ENCODE measurements at regions not wholly inside any gene's neighbourhood (a gene's known extent, or its start where the extent isn't known, plus 50 kb on each side); places are given as distances from the start of the nearest gene placed in this dataset.

GRCh38 chr1:219665089-219665488 lies 52.2 kb upstream of the ZC3H11B start:
- no peak for TF ChIP-seq BCL3 (IDR thresholded peaks at IDR 0.05)
- no peak for TF ChIP-seq SMC3 (IDR thresholded peaks at IDR 0.05)
- TF ChIP-seq MAFK (IDR thresholded peaks at IDR 0.05; ENCODE audit: partially characterized antibody) = peak; percentile 49
- no peak for TF ChIP-seq PBX3 (IDR thresholded peaks at IDR 0.05)
- TF ChIP-seq, protein P1, sequence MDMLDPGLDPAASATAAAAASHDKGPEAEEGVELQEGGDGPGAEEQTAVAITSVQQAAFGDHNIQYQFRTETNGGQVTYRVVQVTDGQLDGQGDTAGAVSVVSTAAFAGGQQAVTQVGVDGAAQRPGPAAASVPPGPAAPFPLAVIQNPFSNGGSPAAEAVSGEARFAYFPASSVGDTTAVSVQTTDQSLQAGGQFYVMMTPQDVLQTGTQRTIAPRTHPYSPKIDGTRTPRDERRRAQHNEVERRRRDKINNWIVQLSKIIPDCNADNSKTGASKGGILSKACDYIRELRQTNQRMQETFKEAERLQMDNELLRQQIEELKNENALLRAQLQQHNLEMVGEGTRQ (IDR thresholded peaks at IDR 0.05) = no peak
- DNase-seq (ENCODE audit: low read depth in 1 of 2, low spot score in 1 of 2) (no peak), ATAC-seq (no peak), FAIRE-seq (no peak)
- ChIA-PET CTCF (interaction anchor here (1.0 kb wide), 1 partner anchor 82 kb away, joined by 3 read pairs; no protein-coding TSS in a partner anchor), POLR2A (no interaction called here)
- H3K9me3 ChIP-seq = no peaks in the 10 kb centered on the region
- H3K4me1 ChIP-seq = peaks cover 16% of the 10 kb centered on the region; the same call in 1 of the 3 replicates
- 89% methylated on average over 1 of the region's 1 CpG for WGBS (ENCODE audit: missing lambda C conversion rate)
- H3K4me2 ChIP-seq = no peak overlapping the region
- H3K27ac ChIP-seq = no peak overlapping the region
- H3K4me3 ChIP-seq = no peak overlapping the region

- Histone ChIP-seq H3K4me1 (peaks cover 22% of the 10 kb centered on the region), H3K9me3 (no peaks in the 10 kb centered on the region), H3K4me2 (no peak overlapping the region), H3K4me3 (no peak overlapping the region), H3K27ac (no peak overlapping the region)
- ChIA-PET CTCF (interaction anchor here (4.1 kb wide), 2 partner anchors 148 to 1335 kb away, joined by 18 to 27 read pairs; no protein-coding TSS in a partner anchor), POLR2A (no interaction called here)
- FAIRE-seq = no peak
- no peak for ATAC-seq
- no peak for DNase-seq (ENCODE audit: low read depth in 1 of 2, low spot score in 1 of 2)
- no peak for TF ChIP-seq ZSCAN20 (CRISPR knock-in tag; IDR thresholded peaks at IDR 0.05)
- no peak for TF ChIP-seq RARB (CRISPR knock-in tag; IDR thresholded peaks at IDR 0.05)
- no peak for TF ChIP-seq CHD4 (IDR thresholded peaks at IDR 0.05; ENCODE audit: borderline replicate concordance)
- TF ChIP-seq KDM5A (IDR thresholded peaks at IDR 0.05) = no peak
- TF ChIP-seq BCL3 (IDR thresholded peaks at IDR 0.05) = no peak
- TF ChIP-seq, protein P2, sequence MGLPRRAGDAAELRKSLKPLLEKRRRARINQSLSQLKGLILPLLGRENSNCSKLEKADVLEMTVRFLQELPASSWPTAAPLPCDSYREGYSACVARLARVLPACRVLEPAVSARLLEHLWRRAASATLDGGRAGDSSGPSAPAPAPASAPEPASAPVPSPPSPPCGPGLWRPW (IDR thresholded peaks at IDR 0.05) = no peak
- TF ChIP-seq MYC (IDR thresholded peaks at IDR 0.05; ENCODE audit: borderline replicate concordance, low read length) = no peak
- TF ChIP-seq ZFP36 (IDR thresholded peaks at IDR 0.05; ENCODE audit: borderline replicate concordance, partially characterized antibody) = no peak
- TF ChIP-seq KDM1A (IDR thresholded peaks at IDR 0.05; ENCODE audit: low read depth) = no peak
- no peak for TF ChIP-seq ZNF302 (CRISPR knock-in tag; IDR thresholded peaks at IDR 0.05)
- no peak for TF ChIP-seq EHMT2 (IDR thresholded peaks at IDR 0.05; ENCODE audit: low read depth)
- no peak for TF ChIP-seq RCOR1 (IDR thresholded peaks at IDR 0.05; ENCODE audit: low read depth, low read length)
- TF ChIP-seq ZC3H11A (IDR thresholded peaks at IDR 0.05) = no peak
- no peak for TF ChIP-seq HMGXB4 (CRISPR knock-in tag; IDR thresholded peaks at IDR 0.05; ENCODE audit: borderline replicate concordance)
- TF ChIP-seq EP300 (IDR thresholded peaks at IDR 0.05) = no peak
- WGBS (ENCODE audit: missing lambda C conversion rate) = 26% methylated on average over 4 of the region's 4 CpGs
Observed at GRCh38 chr1:219664310-219665029, 51.6 kb upstream of the ZC3H11B start.

Small RNA genes in the stretch of these regions (small RNA-seq; reads per million reads assigned to genes)
- gene RNA5SP76 = 0 reads per million in 6 experiments

All from A549 (cell line).